GM18499 (cell line): ENCODE measurements at regions not wholly inside any gene's neighbourhood (a gene's known extent, or its start where the extent isn't known, plus 50 kb on each side); places are given as distances from the start of the nearest gene placed in this dataset.
A peak's percentile ranks its signal among the peaks of the same experiment; 100 is the strongest.

Source experiments
- ATAC-seq: cut with Tn5 transposase; IDR thresholded peaks from one replicate; pipeline ENCODE4 v1.9.1; 2021; ENCODE audit warnings: moderate number of reproducible peaks; ENCODE audit not compliant: insufficient read depth, unreplicated experiment

- ATAC-seq, result no peak
Observed at GRCh38 chr12:24615967-24616411, 332.9 kb downstream of the BCAT1 start.

- no peak for ATAC-seq
Observed at GRCh38 chr12:24608637-24609285, 340.1 kb downstream of the BCAT1 start.

GRCh38 chr12:24608108-24608507 lies 340.8 kb downstream of the BCAT1 start:
- ATAC-seq, result no peak

- no peak for ATAC-seq
Observed at GRCh38 chr12:24605916-24606315, 343.0 kb downstream of the BCAT1 start.

GRCh38 chr12:24605466-24605865 lies 343.4 kb downstream of the BCAT1 start:
- ATAC-seq, result no peak

- ATAC-seq, result no peak
Observed at GRCh38 chr12:24603371-24603770, 345.5 kb downstream of the BCAT1 start.

GRCh38 chr12:24600996-24601395 lies 347.9 kb downstream of the BCAT1 start:
- peak; percentile 50 for ATAC-seq

GRCh38 chr12:24600551-24600950 lies 348.4 kb downstream of the BCAT1 start:
- ATAC-seq, result no peak

GRCh38 chr12:24599736-24600135 lies 349.2 kb downstream of the BCAT1 start:
- ATAC-seq, result no peak

- no peak for ATAC-seq
Observed at GRCh38 chr12:24597580-24597979, 351.3 kb downstream of the BCAT1 start.

GRCh38 chr12:24596768-24597388 lies 352.0 kb downstream of the BCAT1 start:
- no peak for ATAC-seq

GRCh38 chr12:24595652-24596235 lies 353.2 kb downstream of the BCAT1 start:
- ATAC-seq, result no peak

GRCh38 chr12:24591715-24592440 lies 357.0 kb downstream of the BCAT1 start:
- no peak for ATAC-seq

GRCh38 chr12:24591079-24591626 lies 357.7 kb downstream of the BCAT1 start:
- ATAC-seq, result no peak

GRCh38 chr12:24586293-24586692 lies 362.6 kb downstream of the BCAT1 start:
- ATAC-seq, result no peak

- ATAC-seq, result no peak
Observed at GRCh38 chr12:24584032-24584675, 364.7 kb downstream of the BCAT1 start.

GRCh38 chr12:24582954-24583601 lies 365.8 kb downstream of the BCAT1 start:
- no peak for ATAC-seq

- no peak for ATAC-seq
Observed at GRCh38 chr12:24574538-24574937, 374.4 kb downstream of the BCAT1 start.

- ATAC-seq, result no peak
Observed at GRCh38 chr12:24573621-24574020, 375.3 kb downstream of the BCAT1 start.

GRCh38 chr12:24565300-24565699 lies 383.6 kb downstream of the BCAT1 start:
- no peak for ATAC-seq
